Common myeloid progenitor, CD34-positive (primary cell): ENCODE measurements at regions not wholly inside any gene's neighbourhood (a gene's known extent, or its start where the extent isn't known, plus 50 kb on each side); places are given as distances from the start of the nearest gene placed in this dataset.

ENCODE experiments used
- CTCF ChIA-PET: fragments of 350-600 bp; sonication (Branson Sonifier 250); formaldehyde crosslinking; loops from one replicate; lab custom pipeline; 2021; ENCODE audit warnings: antibody characterized with exemption; lab: Charles Lee
- POLR2A ChIA-PET: fragments of 350-600 bp; sonication (Branson Sonifier 250); formaldehyde crosslinking; loops from one replicate; lab custom pipeline; 2021; ENCODE audit warnings: antibody characterized with exemption; lab: Charles Lee
- DNase-seq, 3 donors: peaks; one replicate each; pipeline versions ENCODE4 v3.0.0 to v3.0.0-alpha.2; 2013
- H3K27ac ChIP-seq, 2 experiments: 1 replicate in 1 of 2; 2 replicates in 1 of 2; pipeline ENCODE4 v1.7.0; 2013; ENCODE audit warnings: inconsistent platforms in 2 of 2, low read length in 2 of 2, mild to moderate bottlenecking in 2 of 2, low read depth in 1 of 2, moderate library complexity in 1 of 2; ENCODE audit not compliant: severe bottlenecking in 2 of 2, insufficient read depth in 1 of 2, poor library complexity in 1 of 2
- H3K27me3 ChIP-seq, 5 experiments: replicated peaks in 2 of 5; 1 replicate in 3 of 5; 2 replicates in 2 of 5; pipeline versions ENCODE4 v1.6.1 to v1.7.0; 2013; ENCODE audit warnings: low read length in 4 of 5, mild to moderate bottlenecking in 2 of 5, moderate library complexity in 2 of 5, inconsistent platforms in 1 of 5; ENCODE audit not compliant: insufficient read depth in 5 of 5, control insufficient read depth in 4 of 5
- H3K36me3 ChIP-seq, 4 experiments: 1 replicate in 2 of 4; 2 replicates in 2 of 4; pipeline versions ENCODE4 v1.6.1 to v1.7.0; 2013; ENCODE audit warnings: low read length in 3 of 4, control low read depth in 1 of 4, mild to moderate bottlenecking in 1 of 4; ENCODE audit not compliant: control insufficient read depth in 4 of 4, insufficient read depth in 4 of 4
- H3K4me1 ChIP-seq, 4 experiments: 1 replicate in 3 of 4; 2 replicates in 1 of 4; pipeline versions ENCODE4 v1.6.1 to v1.7.1; 2013; ENCODE audit warnings: low read length in 3 of 4, mild to moderate bottlenecking in 3 of 4, control low read depth in 1 of 4, inconsistent platforms in 1 of 4, moderate library complexity in 1 of 4; ENCODE audit not compliant: control insufficient read depth in 4 of 4, insufficient read depth in 4 of 4; ENCODE audit errors: control extremely low read depth in 1 of 4
- H3K4me3 ChIP-seq, 7 experiments: 1 replicate in 4 of 7; 2 replicates in 3 of 7; pipeline versions ENCODE4 v1.5.1 to v1.7.0; 2013; ENCODE audit warnings: mild to moderate bottlenecking in 7 of 7, low read length in 6 of 7, moderate library complexity in 6 of 7, inconsistent platforms in 2 of 7, low read depth in 2 of 7, control low read depth in 1 of 7; ENCODE audit not compliant: insufficient read depth in 4 of 7, control insufficient read depth in 1 of 7; ENCODE audit errors: extremely low read depth in 1 of 7
- H3K9me3 ChIP-seq, 5 experiments: 1 replicate in 4 of 5; 2 replicates in 1 of 5; pipeline versions ENCODE4 v1.6.1 to v1.7.1; 2013; ENCODE audit warnings: low read length in 4 of 5, mild to moderate bottlenecking in 2 of 5, inconsistent platforms in 1 of 5, low read depth in 1 of 5, moderate library complexity in 1 of 5; ENCODE audit not compliant: control insufficient read depth in 4 of 5, insufficient read depth in 2 of 5; ENCODE audit errors: control extremely low read depth in 1 of 5
- WGBS: methylation state at CpG from one replicate; pipeline ENCODE4 v1.1.5; 2013; ENCODE audit not compliant: insufficient coverage; 5-methylcytosine and 5-hydroxymethylcytosine counted together

- WGBS = 96% methylated on average over 3 of the region's 5 CpGs
- no peak overlapping the region for H3K4me3 ChIP-seq
- H3K9me3 ChIP-seq = no peaks in the 10 kb centered on the region
- H3K4me1 ChIP-seq = peaks cover 4 to 26% (median 22%) of the 10 kb centered on the region in 4 experiments
- POLR2A ChIA-PET = no interaction called here
- no peaks in the 10 kb centered on the region for H3K36me3 ChIP-seq
- DNase-seq = no peak
- H3K27me3 ChIP-seq = no peaks in the 10 kb centered on the region
- no peak overlapping the region for H3K27ac ChIP-seq
- CTCF ChIA-PET = interaction anchor here (1.6 kb wide), 1 partner anchor 13 kb away, joined by 8 read pairs; no protein-coding TSS in a partner anchor
Observed at GRCh38 chr10:78975926-78976325, 92.8 kb upstream of the ZMIZ1 start.

- no peak overlapping the region for H3K27ac ChIP-seq
Observed at GRCh38 chr10:78976825-78977755, 91.7 kb upstream of the ZMIZ1 start.

GRCh38 chr10:78979938-78980337, 88.8 kb upstream of the ZMIZ1 start:
- no peaks in the 10 kb centered on the region for H3K36me3 ChIP-seq
- ChIA-PET CTCF (interaction anchor here (0.6 to 2.2 kb wide), 3 partner anchors 13 to 72 kb away, joined by 3 to 5 read pairs (median 4); no protein-coding TSS in a partner anchor), POLR2A (no interaction called here)
- no peak for DNase-seq
- no peak overlapping the region for H3K27ac ChIP-seq
- peaks cover 0 to 12% (median 3%) of the 10 kb centered on the region in 4 experiments for H3K4me1 ChIP-seq
- H3K4me3 ChIP-seq = no peak overlapping the region
- H3K27me3 ChIP-seq = no peaks in the 10 kb centered on the region
- H3K9me3 ChIP-seq = no peaks in the 10 kb centered on the region
- WGBS = 93% methylated on average over 7 of the region's 7 CpGs

More at GRCh38 chr10:78976825-78977755, 91.7 kb upstream of the ZMIZ1 start:
- ChIA-PET POLR2A (interaction anchor here (0.6 kb wide), 1 partner anchor 22 kb away, joined by 3 read pairs; no protein-coding TSS in a partner anchor), CTCF (no interaction called here)
- Histone ChIP-seq H3K27me3 (no peaks in the 10 kb centered on the region), H3K36me3 (no peaks in the 10 kb centered on the region), H3K4me3 (no peak overlapping the region), H3K9me3 (no peaks in the 10 kb centered on the region), H3K4me1 (peaks cover 4 to 34% (median 23%) of the 10 kb centered on the region in 4 experiments)
- WGBS = over 99% methylated on average over 12 of the region's 13 CpGs
- DNase-seq = no peak

DNA sequence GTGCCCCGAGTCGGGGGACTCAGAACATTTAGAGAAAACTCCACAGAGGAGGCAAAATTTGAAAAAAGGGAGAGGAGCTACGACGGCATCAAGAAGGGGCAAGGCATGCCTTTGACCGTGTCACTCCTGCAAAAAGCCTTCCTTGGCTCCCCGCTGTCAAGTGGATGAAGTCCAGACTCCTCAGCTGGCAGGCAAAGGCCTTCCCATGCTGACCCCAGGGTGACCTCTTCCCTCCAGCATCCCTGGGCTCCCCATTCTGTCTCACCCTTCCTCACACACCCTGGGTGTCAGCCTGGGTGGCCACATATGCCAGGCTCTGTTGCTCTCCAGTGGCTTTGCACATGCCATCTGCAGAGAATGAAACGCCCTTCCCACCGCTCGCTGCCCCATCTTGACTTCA, 88.4 kb upstream of the ZMIZ1 start:
- POLR2A ChIA-PET = no interaction called here
- WGBS = 96% methylated on average over 9 of the region's 9 CpGs

GRCh38 chr10:78980815-78981214, 88.0 kb upstream of the ZMIZ1 start:
- Histone ChIP-seq H3K4me1 (peaks cover 0 to 8% (median 1%) of the 10 kb centered on the region in 4 experiments), H3K4me3 (no peak overlapping the region), H3K36me3 (no peaks in the 10 kb centered on the region), H3K9me3 (no peaks in the 10 kb centered on the region), H3K27me3 (no peaks in the 10 kb centered on the region), H3K27ac (no peak overlapping the region)
- POLR2A ChIA-PET = no interaction called here
- CTCF ChIA-PET = interaction anchor here (1.7 to 2.2 kb wide), 3 partner anchors 13 to 72 kb away, joined by 4 to 5 read pairs (median 4); no protein-coding TSS in a partner anchor
- 97% methylated on average over 3 of the region's 5 CpGs for WGBS
- no peak for DNase-seq

More for the DNA sequence above, 88.4 kb upstream of the ZMIZ1 start:
- CTCF ChIA-PET = interaction anchor here (0.6 to 2.2 kb wide), 4 partner anchors 13 to 72 kb away, joined by 3 to 5 read pairs (median 4); no protein-coding TSS in a partner anchor
- Histone ChIP-seq H3K36me3 (no peaks in the 10 kb centered on the region), H3K4me1 (peaks cover 0 to 8% (median 1%) of the 10 kb centered on the region in 4 experiments), H3K9me3 (no peaks in the 10 kb centered on the region), H3K27ac (no peak overlapping the region), H3K27me3 (no peaks in the 10 kb centered on the region), H3K4me3 (no peak overlapping the region)
- no peak for DNase-seq

DNA sequence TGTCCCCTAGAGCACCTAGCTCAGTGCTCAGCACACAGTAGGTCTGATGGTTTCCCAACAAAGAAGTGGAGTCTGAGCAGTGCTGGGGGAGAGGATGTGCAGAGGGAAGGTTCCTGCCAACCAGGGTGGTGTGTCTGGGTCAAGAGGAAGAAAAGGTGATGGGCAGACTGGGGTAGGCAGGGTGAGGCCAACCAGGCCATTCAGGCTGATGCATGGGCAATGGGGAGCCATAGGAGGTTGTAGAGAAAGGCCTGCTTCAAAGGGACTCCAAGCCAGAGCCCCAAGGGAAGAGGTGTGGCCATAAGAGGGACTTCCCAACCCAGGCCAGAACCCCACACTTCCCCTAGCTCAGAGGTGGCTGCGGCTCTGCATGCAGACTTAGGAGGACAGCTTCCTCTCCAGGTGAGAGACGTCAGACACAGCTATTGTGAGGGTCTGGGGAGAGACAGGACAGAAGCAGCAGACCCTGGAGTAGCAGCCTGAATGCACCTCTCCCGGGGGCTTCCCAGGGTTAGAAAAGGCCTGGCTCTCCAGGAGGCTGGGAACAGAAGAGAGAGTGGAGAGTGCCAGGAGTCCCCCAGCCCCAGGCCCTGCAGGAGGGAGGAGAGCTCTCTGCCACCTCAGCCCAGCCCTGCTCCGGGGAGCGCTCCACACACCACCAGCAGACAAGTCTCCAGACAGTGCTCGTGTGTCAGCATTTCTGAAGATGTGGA, 87.4 kb upstream of the ZMIZ1 start:
- POLR2A ChIA-PET = no interaction called here
- DNase-seq = peak in 2 of 3 donors; percentile 17 to 33

More for the DNA sequence above, 87.4 kb upstream of the ZMIZ1 start:
- CTCF ChIA-PET = interaction anchor here (1.7 to 1.8 kb wide), 2 partner anchors 14 to 28 kb away, joined by 4 read pairs; no protein-coding TSS in a partner anchor
- Histone ChIP-seq H3K27me3 (no peaks in the 10 kb centered on the region), H3K4me3 (no peak overlapping the region), H3K36me3 (no peaks in the 10 kb centered on the region), H3K9me3 (no peaks in the 10 kb centered on the region), H3K4me1 (peaks cover 0 to 8% (median 1%) of the 10 kb centered on the region in 4 experiments), H3K27ac (no peak overlapping the region)
- WGBS = 85% methylated on average over 5 of the region's 6 CpGs
